OCI-LY7 (cell line): ENCODE measurements at regions not wholly inside any gene's neighbourhood (a gene's known extent, or its start where the extent isn't known, plus 50 kb on each side); places are given as distances from the start of the nearest gene placed in this dataset.

Source experiments
- EZH2phosphoT487 ChIP-seq: fragments of 200-600 bp; sonication (generic); IDR thresholded peaks from 2 replicates; pipeline ENCODE4 v1.6.1; 2018; ENCODE audit warnings: low read depth, borderline replicate concordance, mild to moderate bottlenecking, mixed run types, antibody characterized with exemption, low read length, moderate library complexity, mixed read lengths
- TF ChIP-seq, protein P1 (sequence below): fragments of 200-600 bp; sonication (generic); conservative IDR thresholded peaks from 2 replicates; pipeline ENCODE4 v1.5.1; 2014; ENCODE audit warnings: mild to moderate bottlenecking, antibody characterized with exemption, low read length, moderate library complexity, mixed read lengths

DNA sequence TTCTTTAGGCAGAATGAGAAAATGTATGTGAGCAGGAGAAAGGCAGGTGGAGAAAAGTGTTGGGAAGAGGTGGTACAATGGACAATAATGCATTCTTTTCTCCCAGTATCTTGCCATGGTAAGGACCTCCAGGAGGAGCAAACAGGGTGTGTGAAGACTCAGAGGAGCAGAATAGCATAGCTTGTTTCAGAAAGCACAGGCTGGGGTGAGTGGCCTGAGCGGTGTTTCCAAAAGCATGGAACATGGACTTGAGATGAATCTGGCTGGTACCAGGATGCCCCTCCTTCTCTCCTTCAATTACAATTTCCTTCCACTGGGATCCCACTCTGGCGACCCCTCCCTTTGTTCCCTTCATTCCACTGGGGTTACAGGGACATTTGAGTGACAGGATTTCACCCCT, 123.4 kb upstream of the TNR start:
- TF ChIP-seq, protein P1, sequence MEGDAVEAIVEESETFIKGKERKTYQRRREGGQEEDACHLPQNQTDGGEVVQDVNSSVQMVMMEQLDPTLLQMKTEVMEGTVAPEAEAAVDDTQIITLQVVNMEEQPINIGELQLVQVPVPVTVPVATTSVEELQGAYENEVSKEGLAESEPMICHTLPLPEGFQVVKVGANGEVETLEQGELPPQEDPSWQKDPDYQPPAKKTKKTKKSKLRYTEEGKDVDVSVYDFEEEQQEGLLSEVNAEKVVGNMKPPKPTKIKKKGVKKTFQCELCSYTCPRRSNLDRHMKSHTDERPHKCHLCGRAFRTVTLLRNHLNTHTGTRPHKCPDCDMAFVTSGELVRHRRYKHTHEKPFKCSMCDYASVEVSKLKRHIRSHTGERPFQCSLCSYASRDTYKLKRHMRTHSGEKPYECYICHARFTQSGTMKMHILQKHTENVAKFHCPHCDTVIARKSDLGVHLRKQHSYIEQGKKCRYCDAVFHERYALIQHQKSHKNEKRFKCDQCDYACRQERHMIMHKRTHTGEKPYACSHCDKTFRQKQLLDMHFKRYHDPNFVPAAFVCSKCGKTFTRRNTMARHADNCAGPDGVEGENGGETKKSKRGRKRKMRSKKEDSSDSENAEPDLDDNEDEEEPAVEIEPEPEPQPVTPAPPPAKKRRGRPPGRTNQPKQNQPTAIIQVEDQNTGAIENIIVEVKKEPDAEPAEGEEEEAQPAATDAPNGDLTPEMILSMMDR: no peak
- no peak for TF ChIP-seq EZH2phosphoT487
